Endodermal cell (in vitro differentiated cells): ENCODE measurements at regions not wholly inside any gene's neighbourhood (a gene's known extent, or its start where the extent isn't known, plus 50 kb on each side); places are given as distances from the start of the nearest gene placed in this dataset.
A peak's percentile ranks its signal among the peaks of the same experiment; 100 is the strongest.

Experiments used
- DNase-seq: peaks from one replicate; pipeline ENCODE4 v3.0.0-alpha.2; 2017
- H3K27ac ChIP-seq: 2 replicates; pipeline ENCODE4 v1.5.1; 2013; ENCODE audit warnings: mild to moderate bottlenecking, low read depth, low read length, moderate library complexity
- H3K27me3 ChIP-seq: 2 replicates; pipeline ENCODE4 v1.6.1; 2013; ENCODE audit warnings: mild to moderate bottlenecking, low read length, moderate library complexity; ENCODE audit not compliant: insufficient read depth, control insufficient read depth, poor library complexity, severe bottlenecking
- H3K36me3 ChIP-seq: 2 replicates; pipeline ENCODE4 v1.7.0; 2013; ENCODE audit warnings: mild to moderate bottlenecking, low read length, moderate library complexity; ENCODE audit not compliant: control insufficient read depth, insufficient read depth
- H3K4me1 ChIP-seq: one replicate; pipeline ENCODE4 v1.7.0; 2013; ENCODE audit warnings: low read length; ENCODE audit not compliant: control insufficient read depth, insufficient read depth
- H3K4me3 ChIP-seq: 2 replicates; pipeline ENCODE4 v1.5.1; 2013; ENCODE audit warnings: mild to moderate bottlenecking, low read length, moderate library complexity
- H3K9ac ChIP-seq: 2 replicates; pipeline ENCODE4 v1.6.1; 2013; ENCODE audit warnings: mild to moderate bottlenecking, low read length, moderate library complexity; ENCODE audit not compliant: poor library complexity, severe bottlenecking; ENCODE audit errors: extremely low read depth
- H3K9me3 ChIP-seq: 2 replicates; pipeline ENCODE4 v1.6.1; 2013; ENCODE audit warnings: mild to moderate bottlenecking, low read length, moderate library complexity; ENCODE audit not compliant: control insufficient read depth
- H3K27ac Mint-ChIP-seq: 2 replicates; pipeline ENCODE4 v1.8.0; 2020; ENCODE audit warnings: mixed read lengths
- H3K27me3 Mint-ChIP-seq: 2 replicates; pipeline ENCODE4 v1.8.0; 2021; ENCODE audit warnings: mild to moderate bottlenecking, mixed read lengths; ENCODE audit not compliant: insufficient read depth
- H3K36me3 Mint-ChIP-seq: 2 replicates; pipeline ENCODE4 v1.8.0; 2020; ENCODE audit warnings: low read depth, mixed read lengths
- H3K4me1 Mint-ChIP-seq: 2 replicates; pipeline ENCODE4 v1.8.0; 2020; ENCODE audit warnings: mixed read lengths
- H3K4me3 Mint-ChIP-seq: 2 replicates; pipeline ENCODE4 v1.8.0; 2020; ENCODE audit warnings: mild to moderate bottlenecking, moderate library complexity, mixed read lengths
- H3K9me3 Mint-ChIP-seq: 2 replicates; pipeline ENCODE4 v1.8.0; 2020; ENCODE audit warnings: mild to moderate bottlenecking, mixed read lengths
- WGBS, 2 experiments: methylation state at CpG; one replicate each; pipeline versions ENCODE4 v1.1.5 to v1.1.7; 2013; ENCODE audit warnings: missing lambda C conversion rate in 2 of 2, mixed read lengths in 1 of 2; ENCODE audit not compliant: insufficient coverage in 1 of 2, insufficient read length in 1 of 2; 5-methylcytosine and 5-hydroxymethylcytosine counted together
- TF ChIP-seq, protein P1 (sequence below): fragments of 200-600 bp; sonication (generic); conservative IDR thresholded peaks from 2 replicates; pipeline ENCODE4 v1.5.0; 2021; ENCODE audit warnings: antibody characterized with exemption, mild to moderate bottlenecking

DNA sequence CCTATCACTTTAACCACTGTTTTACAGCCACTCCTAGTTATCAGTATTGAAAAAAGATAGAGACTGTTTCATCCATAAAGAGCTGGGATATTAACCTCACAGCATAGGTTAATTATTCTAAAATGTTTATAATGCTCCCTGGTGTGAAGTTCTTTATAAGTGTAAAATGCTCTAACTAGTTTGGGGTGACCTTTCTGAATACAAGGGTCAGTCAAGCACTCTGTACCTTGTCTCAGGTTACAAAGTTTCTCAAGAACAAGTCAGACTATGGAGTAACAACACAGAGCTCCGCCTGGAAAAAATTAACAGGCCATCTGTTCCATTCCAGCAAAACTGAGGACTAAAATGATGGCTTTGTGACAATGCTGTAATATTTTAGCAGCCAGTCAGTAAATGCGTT, 107.4 kb downstream of the NOL4 start:
- Mint-ChIP-seq H3K27ac (no peak overlapping the region), H3K4me3 (no peak overlapping the region), H3K9me3 (peaks cover 3% of the 10 kb centered on the region), H3K36me3 (no peaks in the 10 kb centered on the region), H3K4me1 (peaks cover 5% of the 10 kb centered on the region), H3K27me3 (no peaks in the 10 kb centered on the region)
- Histone ChIP-seq H3K9me3 (no peaks in the 10 kb centered on the region), H3K36me3 (no peaks in the 10 kb centered on the region), H3K4me1 (no peaks in the 10 kb centered on the region), H3K27ac (no peak overlapping the region), H3K27me3 (no peaks in the 10 kb centered on the region), H3K4me3 (no peak overlapping the region), H3K9ac (no peak overlapping the region)
- 64 to 81% methylated on average over 2 of the region's 2 CpGs for WGBS, 2 experiments
- no peak for DNase-seq
- TF ChIP-seq, protein P1, sequence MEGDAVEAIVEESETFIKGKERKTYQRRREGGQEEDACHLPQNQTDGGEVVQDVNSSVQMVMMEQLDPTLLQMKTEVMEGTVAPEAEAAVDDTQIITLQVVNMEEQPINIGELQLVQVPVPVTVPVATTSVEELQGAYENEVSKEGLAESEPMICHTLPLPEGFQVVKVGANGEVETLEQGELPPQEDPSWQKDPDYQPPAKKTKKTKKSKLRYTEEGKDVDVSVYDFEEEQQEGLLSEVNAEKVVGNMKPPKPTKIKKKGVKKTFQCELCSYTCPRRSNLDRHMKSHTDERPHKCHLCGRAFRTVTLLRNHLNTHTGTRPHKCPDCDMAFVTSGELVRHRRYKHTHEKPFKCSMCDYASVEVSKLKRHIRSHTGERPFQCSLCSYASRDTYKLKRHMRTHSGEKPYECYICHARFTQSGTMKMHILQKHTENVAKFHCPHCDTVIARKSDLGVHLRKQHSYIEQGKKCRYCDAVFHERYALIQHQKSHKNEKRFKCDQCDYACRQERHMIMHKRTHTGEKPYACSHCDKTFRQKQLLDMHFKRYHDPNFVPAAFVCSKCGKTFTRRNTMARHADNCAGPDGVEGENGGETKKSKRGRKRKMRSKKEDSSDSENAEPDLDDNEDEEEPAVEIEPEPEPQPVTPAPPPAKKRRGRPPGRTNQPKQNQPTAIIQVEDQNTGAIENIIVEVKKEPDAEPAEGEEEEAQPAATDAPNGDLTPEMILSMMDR: no peak

DNA sequence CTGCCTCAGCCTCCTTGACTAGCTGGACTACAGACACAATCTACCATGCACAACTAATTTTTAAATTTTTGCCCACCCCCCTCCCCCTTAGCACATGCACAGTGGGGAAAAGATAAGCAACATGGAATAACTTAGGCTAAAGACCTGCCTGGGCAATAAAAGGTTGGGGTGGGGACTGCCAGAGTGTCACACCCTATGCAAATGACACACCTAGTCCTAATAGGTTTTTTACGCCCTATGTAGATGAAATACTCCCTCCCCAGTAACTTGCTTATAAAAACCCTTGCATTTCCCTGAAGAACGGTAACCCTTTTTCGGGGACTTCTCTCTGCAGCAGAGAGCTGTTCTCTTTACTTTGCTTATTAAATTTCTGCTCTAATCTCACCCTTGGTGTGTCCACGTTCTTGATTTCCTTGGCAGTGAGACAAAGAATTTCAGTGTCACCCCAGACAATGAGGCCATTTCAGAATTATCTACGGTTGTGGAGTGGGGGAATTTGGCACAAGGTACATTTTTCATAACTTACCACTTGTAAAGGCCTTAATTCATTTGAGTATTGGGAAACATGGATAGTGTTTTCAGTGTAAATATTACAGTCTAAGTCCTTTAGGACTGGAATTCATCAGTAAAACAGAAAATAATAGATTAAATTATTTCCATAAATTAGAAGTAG, 109.2 kb downstream of the NOL4 start:
- Mint-ChIP-seq H3K27ac (no peak overlapping the region), H3K4me3 (no peak overlapping the region), H3K4me1 (peaks cover 5% of the 10 kb centered on the region), H3K36me3 (no peaks in the 10 kb centered on the region), H3K9me3 (peaks cover 3% of the 10 kb centered on the region), H3K27me3 (no peaks in the 10 kb centered on the region)
- H3K4me1 ChIP-seq: no peaks in the 10 kb centered on the region
- no peak overlapping the region for H3K4me3 ChIP-seq
- no peaks in the 10 kb centered on the region for H3K27me3 ChIP-seq
- WGBS, 2 experiments: 94 to 100% methylated on average over 4 to 5 of the region's 5 CpGs
- no peak overlapping the region for H3K9ac ChIP-seq
- no peak for DNase-seq
- TF ChIP-seq, protein P1: no peak
- no peaks in the 10 kb centered on the region for H3K9me3 ChIP-seq
- H3K36me3 ChIP-seq: no peaks in the 10 kb centered on the region
- no peak overlapping the region for H3K27ac ChIP-seq

DNA sequence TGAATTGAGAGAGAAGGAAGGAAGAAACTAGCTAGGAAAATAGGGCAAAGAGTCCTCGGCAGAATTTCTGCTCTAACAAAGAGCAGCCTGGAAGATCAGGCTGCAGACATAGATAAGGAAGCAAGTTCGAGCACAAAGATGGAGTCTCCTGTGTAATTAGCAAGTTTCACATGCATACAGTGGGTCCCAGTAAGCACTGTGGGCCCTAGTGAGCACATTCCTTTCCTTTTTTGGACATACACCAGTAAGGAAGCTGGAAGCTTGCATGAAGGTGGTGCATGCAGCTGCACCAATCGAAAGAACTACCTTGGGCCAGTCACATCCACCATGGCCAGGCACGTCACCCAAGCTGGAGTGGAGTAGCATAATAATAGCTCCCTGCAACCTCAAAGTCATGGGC, 109.7 kb downstream of the NOL4 start:
- Histone ChIP-seq H3K4me3 (no peak overlapping the region), H3K36me3 (no peaks in the 10 kb centered on the region), H3K27ac (no peak overlapping the region), H3K4me1 (no peaks in the 10 kb centered on the region), H3K27me3 (no peaks in the 10 kb centered on the region), H3K9ac (no peak overlapping the region), H3K9me3 (no peaks in the 10 kb centered on the region)
- peak; percentile 47 for DNase-seq
- Mint-ChIP-seq H3K27me3 (no peaks in the 10 kb centered on the region), H3K27ac (no peak overlapping the region), H3K9me3 (peaks cover 3% of the 10 kb centered on the region), H3K4me1 (peaks cover 5% of the 10 kb centered on the region), H3K36me3 (no peaks in the 10 kb centered on the region), H3K4me3 (no peak overlapping the region)
- TF ChIP-seq, protein P1: no peak
- 88 to 93% methylated on average over 4 of the region's 4 CpGs for WGBS, 2 experiments
